Astrocyte (in vitro differentiated cells and primary cell): ENCODE measurements at regions not wholly inside any gene's neighbourhood (a gene's known extent, or its start where the extent isn't known, plus 50 kb on each side); places are given as distances from the start of the nearest gene placed in this dataset.

Experiments used
- CTCF ChIP-seq: IDR thresholded peaks from 2 replicates; pipeline ENCODE4 v1.5.1; 2011; ENCODE audit warnings: low read depth, mild to moderate bottlenecking, inconsistent platforms, low read length, moderate library complexity; ENCODE audit not compliant: insufficient read depth
- EZH2 ChIP-seq: IDR thresholded peaks from 2 replicates; pipeline ENCODE4 v1.6.1; 2012; ENCODE audit warnings: mild to moderate bottlenecking, low read length, inconsistent platforms; ENCODE audit not compliant: insufficient read depth

- TF ChIP-seq CTCF = no peak
- no peak for TF ChIP-seq EZH2
Measured at GRCh38 chr15:95288626-95289025, 1041.9 kb upstream of the NR2F2 start.
